Liver (tissue), 8 donors: ENCODE measurements at regions not wholly inside any gene's neighbourhood (a gene's known extent, or its start where the extent isn't known, plus 50 kb on each side); places are given as distances from the start of the nearest gene placed in this dataset.

Experiments
- DNase-seq: peaks from one replicate; pipeline ENCODE4 v3.0.0-alpha.2; 2017; ENCODE audit warnings: low spot score
- H3K27ac ChIP-seq, 2 donors: one replicate each; pipeline ENCODE4 v1.7.0; 2013; ENCODE audit warnings: inconsistent platforms in 2 of 2, low read length in 2 of 2, control low read depth in 1 of 2, low read depth in 1 of 2, mild to moderate bottlenecking in 1 of 2
- H3K27me3 ChIP-seq, 4 donors: one replicate each; pipeline versions ENCODE4 v1.6.1 to v1.7.0; 2013; ENCODE audit warnings: low read length in 3 of 4, inconsistent platforms in 1 of 4, mild to moderate bottlenecking in 1 of 4, moderate library complexity in 1 of 4; ENCODE audit not compliant: control insufficient read depth in 4 of 4, insufficient read depth in 4 of 4
- H3K36me3 ChIP-seq, 4 donors: one replicate each; pipeline versions ENCODE4 v1.6.1 to v1.7.0; 2013; ENCODE audit warnings: low read length in 3 of 4, mild to moderate bottlenecking in 3 of 4, low read depth in 1 of 4, moderate library complexity in 1 of 4; ENCODE audit not compliant: control insufficient read depth in 4 of 4, insufficient read depth in 3 of 4
- H3K4me1 ChIP-seq, 4 donors: one replicate each; pipeline versions ENCODE4 v1.6.1 to v1.7.0; 2013; ENCODE audit warnings: low read length in 3 of 4, mild to moderate bottlenecking in 3 of 4, moderate library complexity in 1 of 4; ENCODE audit not compliant: control insufficient read depth in 4 of 4, insufficient read depth in 4 of 4
- H3K4me3 ChIP-seq, 3 donors: one replicate each; pipeline versions ENCODE4 v1.6.1 to v1.7.0; 2013; ENCODE audit warnings: low read length in 3 of 3, control low read depth in 1 of 3, low read depth in 1 of 3, mild to moderate bottlenecking in 1 of 3
- H3K9ac ChIP-seq, 2 donors: one replicate each; pipeline ENCODE4 v1.7.0; 2013; ENCODE audit warnings: low read length in 2 of 2, mild to moderate bottlenecking in 2 of 2, moderate library complexity in 2 of 2, control low read depth in 1 of 2, low read depth in 1 of 2
- H3K9me3 ChIP-seq, 4 donors: one replicate each; pipeline versions ENCODE4 v1.6.1 to v1.7.0; 2013; ENCODE audit warnings: low read length in 3 of 4; ENCODE audit not compliant: control insufficient read depth in 4 of 4
- ATF3 ChIP-seq: IDR thresholded peaks from 2 replicates; pipeline ENCODE4 v1.6.1; 2016; ENCODE audit warnings: antibody characterized with exemption
- CTCF ChIP-seq: fragments of 150-350 bp; IDR thresholded peaks from 2 replicates; pipeline ENCODE4 v1.5.1; 2017; ENCODE audit warnings: improper control_type of control experiment, low read depth, low read length; ENCODE audit not compliant: missing input control
- EGR1 ChIP-seq, 2 donors: IDR thresholded peaks; 2 replicates each; pipeline ENCODE4 v1.6.1; 2016 to 2018; ENCODE audit warnings: antibody characterized with exemption in 2 of 2, low read depth in 2 of 2
- FOXA1 ChIP-seq: IDR thresholded peaks from 2 replicates; pipeline ENCODE4 v1.6.1; 2016; ENCODE audit warnings: antibody characterized with exemption
- FOXA2 ChIP-seq: IDR thresholded peaks from 2 replicates; pipeline ENCODE4 v1.6.1; 2016; ENCODE audit warnings: antibody characterized with exemption
- GABPA ChIP-seq, 2 donors: IDR thresholded peaks in 1 of 2; conservative IDR thresholded peaks in 1 of 2; 2 replicates each; pipeline ENCODE4 v1.6.1; 2016; ENCODE audit warnings: antibody characterized with exemption in 2 of 2, mild to moderate bottlenecking in 1 of 2, moderate library complexity in 1 of 2
- HNF4A ChIP-seq, 2 donors: conservative IDR thresholded peaks; 2 replicates each; pipeline ENCODE4 v1.6.1; 2016; ENCODE audit warnings: antibody characterized with exemption in 2 of 2, mild to moderate bottlenecking in 2 of 2
- HNF4G ChIP-seq: IDR thresholded peaks from 2 replicates; pipeline ENCODE4 v1.6.1; 2016; ENCODE audit warnings: antibody characterized with exemption
- JUND ChIP-seq, 2 donors: IDR thresholded peaks; 2 replicates each; pipeline ENCODE4 v1.6.1; 2016; ENCODE audit warnings: antibody characterized with exemption in 2 of 2
- MAX ChIP-seq: IDR thresholded peaks from 2 replicates; pipeline ENCODE4 v1.6.1; 2016; ENCODE audit warnings: antibody characterized with exemption
- NR2F2 ChIP-seq: IDR thresholded peaks from 2 replicates; pipeline ENCODE4 v1.6.1; 2016; ENCODE audit warnings: antibody characterized with exemption
- RAD21 ChIP-seq, 2 donors: IDR thresholded peaks; 2 replicates each; pipeline ENCODE4 v1.6.1; 2016; ENCODE audit warnings: antibody characterized with exemption in 2 of 2, mild to moderate bottlenecking in 2 of 2
- REST ChIP-seq: IDR thresholded peaks from 2 replicates; pipeline ENCODE4 v1.6.1; 2016; ENCODE audit warnings: antibody characterized with exemption, mild to moderate bottlenecking
- RXRA ChIP-seq, 2 donors: IDR thresholded peaks; 2 replicates each; pipeline ENCODE4 v1.6.1; 2017 to 2018; ENCODE audit warnings: antibody characterized with exemption in 2 of 2, mild to moderate bottlenecking in 1 of 2
- SP1 ChIP-seq: IDR thresholded peaks from 2 replicates; pipeline ENCODE4 v1.6.1; 2018; ENCODE audit warnings: antibody characterized with exemption, mild to moderate bottlenecking
- TAF1 ChIP-seq: conservative IDR thresholded peaks from 2 replicates; pipeline ENCODE4 v1.6.1; 2016; ENCODE audit warnings: antibody characterized with exemption, mild to moderate bottlenecking
- YY1 ChIP-seq: IDR thresholded peaks from 2 replicates; pipeline ENCODE4 v1.6.1; 2016; ENCODE audit warnings: antibody characterized with exemption, mild to moderate bottlenecking
- ZBTB33 ChIP-seq: IDR thresholded peaks from 2 replicates; pipeline ENCODE4 v1.6.1; 2016; ENCODE audit warnings: antibody characterized with exemption
- WGBS: extraction: QIAGEN DNeasy Blood & Tissue Kit; methylation state at CpG from one replicate; pipeline ENCODE4 v1.1.7; 2013; 5-methylcytosine and 5-hydroxymethylcytosine counted together
- donor health status: healthy.
- donor health status: healthy.
- donor health status: healthy.
- donor health status: healthy.
- donor health status: healthy.

- peaks cover 0 to 2% (median 0%) of the 10 kb centered on the region in 4 donors for H3K27me3 ChIP-seq
- H3K4me3 ChIP-seq = no peak overlapping the region
- DNase-seq = no peak
- no peaks in the 10 kb centered on the region for H3K4me1 ChIP-seq
- H3K27ac ChIP-seq = no peak overlapping the region
- no peaks in the 10 kb centered on the region for H3K36me3 ChIP-seq
- WGBS = 67% methylated on average over 1 of the region's 1 CpG
- peaks cover 0 to 2% (median under 1%) of the 10 kb centered on the region in 4 donors for H3K9me3 ChIP-seq
- TF ChIP-seq FOXA1 = no peak
- TF ChIP-seq TAF1 = no peak
- TF ChIP-seq FOXA2 = no peak
- no peak for TF ChIP-seq RXRA (IDR thresholded peaks at IDR 0.05)
- no peak for TF ChIP-seq ZBTB33
- TF ChIP-seq SP1 = no peak
- no peak for TF ChIP-seq GABPA (IDR thresholded peaks at IDR 0.05 in 1 of 2, conservative IDR thresholded peaks at IDR 0.05 in 1 of 2)
- no peak for TF ChIP-seq JUND (IDR thresholded peaks at IDR 0.05)
- no peak for TF ChIP-seq HNF4G
- no peak for TF ChIP-seq MAX
- no peak for TF ChIP-seq REST
- TF ChIP-seq RAD21 (IDR thresholded peaks at IDR 0.05) = no peak
- TF ChIP-seq NR2F2 = no peak
- TF ChIP-seq EGR1 (IDR thresholded peaks at IDR 0.05; ENCODE audit: low read depth in 2 of 2) = no peak
- no peak for TF ChIP-seq HNF4A (conservative IDR thresholded peaks at IDR 0.05)
- TF ChIP-seq CTCF = no peak
- TF ChIP-seq ATF3 = no peak
- no peak for TF ChIP-seq YY1
- H3K9ac ChIP-seq = no peak overlapping the region
These were observed 197.4 kb downstream of the VAPA start for GRCh38 chr18:10111191-10111590.
